Suprapubic skin (tissue), 4 donors: ENCODE measurements at regions not wholly inside any gene's neighbourhood (a gene's known extent, or its start where the extent isn't known, plus 50 kb on each side); places are given as distances from the start of the nearest gene placed in this dataset.

Experiments
- DNase-seq, 2 donors: peaks; one replicate each; pipeline ENCODE4 v3.0.0-alpha.2; 2019; ENCODE audit warnings: low spot score in 2 of 2
- H3K27ac ChIP-seq: fragments of 200-600 bp; sonication (generic); one replicate; pipeline ENCODE4 v1.5.1; 2019
- H3K27me3 ChIP-seq: fragments of 200-600 bp; sonication (generic); one replicate; pipeline ENCODE4 v1.5.1; 2019
- H3K36me3 ChIP-seq: fragments of 200-600 bp; sonication (generic); one replicate; pipeline ENCODE4 v1.5.1; 2019
- H3K4me1 ChIP-seq: fragments of 200-600 bp; sonication (generic); one replicate; pipeline ENCODE4 v1.5.1; 2019
- H3K4me3 ChIP-seq: fragments of 200-600 bp; sonication (generic); one replicate; pipeline ENCODE4 v1.5.1; 2019; ENCODE audit warnings: mild to moderate bottlenecking
- H3K9me3 ChIP-seq: fragments of 200-600 bp; sonication (generic); one replicate; pipeline ENCODE4 v1.5.1; 2019
- CTCF ChIP-seq, 2 donors: fragments of 200-600 bp in 1 of 2; fragments of 450-650 bp in 1 of 2; sonication (generic) in 1 of 2; IDR thresholded peaks; one replicate each; pipeline ENCODE4 v1.5.1; 2016 to 2019; ENCODE audit warnings: antibody characterized with exemption in 2 of 2, mild to moderate bottlenecking in 1 of 2, moderate library complexity in 1 of 2
- EP300 ChIP-seq: sonication (generic); formaldehyde crosslinking; IDR thresholded peaks from one replicate; pipeline ENCODE4 v1.6.1; 2017; ENCODE audit warnings: antibody characterized with exemption
- POLR2A ChIP-seq, 2 donors: fragments of 450-650 bp; IDR thresholded peaks; one replicate each; pipeline ENCODE4 v1.6.1; 2017; ENCODE audit warnings: antibody characterized with exemption in 2 of 2, mild to moderate bottlenecking in 2 of 2, moderate library complexity in 2 of 2
- POLR2AphosphoS5 ChIP-seq, 3 donors: sonication (generic); formaldehyde crosslinking; IDR thresholded peaks; one replicate each; pipeline ENCODE4 v1.6.1; 2017; ENCODE audit warnings: antibody characterized with exemption in 3 of 3
- WGBS: methylation state at CpG from one replicate; pipeline ENCODE4 v1.1.5; 2018; 5-methylcytosine and 5-hydroxymethylcytosine counted together

GRCh38 chr7:153504288-153505075, 547.7 kb upstream of the DPP6 start:
- Histone ChIP-seq H3K36me3 (no peaks in the 10 kb centered on the region), H3K4me3 (no peak overlapping the region), H3K27me3 (no peaks in the 10 kb centered on the region), H3K4me1 (no peaks in the 10 kb centered on the region), H3K9me3 (peaks cover 5% of the 10 kb centered on the region), H3K27ac (no peak overlapping the region)
- TF ChIP-seq POLR2A (IDR thresholded peaks at IDR 0.05) (no peak), EP300 (no peak), POLR2AphosphoS5 (IDR thresholded peaks at IDR 0.05) (no peak), CTCF (IDR thresholded peaks at IDR 0.05) (no peak)
- DNase-seq = no peak
- 83% methylated on average over 17 of the region's 17 CpGs for WGBS

GRCh38 chr7:153507885-153508284, 544.3 kb upstream of the DPP6 start:
- 53% methylated on average over 4 of the region's 4 CpGs for WGBS
- TF ChIP-seq POLR2AphosphoS5 (IDR thresholded peaks at IDR 0.05) (no peak), EP300 (no peak), CTCF (IDR thresholded peaks at IDR 0.05) (no peak), POLR2A (IDR thresholded peaks at IDR 0.05) (no peak)
- no peak for DNase-seq
- Histone ChIP-seq H3K27ac (no peak overlapping the region), H3K4me3 (no peak overlapping the region), H3K9me3 (peaks cover 5% of the 10 kb centered on the region), H3K36me3 (no peaks in the 10 kb centered on the region), H3K4me1 (no peaks in the 10 kb centered on the region), H3K27me3 (no peaks in the 10 kb centered on the region)

- Histone ChIP-seq H3K4me3 (no peak overlapping the region), H3K4me1 (no peaks in the 10 kb centered on the region), H3K36me3 (no peaks in the 10 kb centered on the region), H3K27me3 (no peaks in the 10 kb centered on the region), H3K27ac (no peak overlapping the region), H3K9me3 (peaks cover 5% of the 10 kb centered on the region)
- no peak for DNase-seq
- TF ChIP-seq POLR2AphosphoS5 (IDR thresholded peaks at IDR 0.05) (no peak), EP300 (no peak), CTCF (IDR thresholded peaks at IDR 0.05) (no peak), POLR2A (IDR thresholded peaks at IDR 0.05) (no peak)
- 34% methylated on average over 3 of the region's 3 CpGs for WGBS
Observed at GRCh38 chr7:153509768-153510167, 542.4 kb upstream of the DPP6 start.

GRCh38 chr7:153510674-153511073, 541.5 kb upstream of the DPP6 start:
- peaks cover 5% of the 10 kb centered on the region for H3K9me3 ChIP-seq
- H3K27ac ChIP-seq = no peak overlapping the region
- no peak for DNase-seq
- H3K27me3 ChIP-seq = no peaks in the 10 kb centered on the region
- H3K4me3 ChIP-seq = no peak overlapping the region
- no peak for TF ChIP-seq EP300
- no peak for TF ChIP-seq POLR2AphosphoS5 (IDR thresholded peaks at IDR 0.05)
- TF ChIP-seq POLR2A (IDR thresholded peaks at IDR 0.05) = no peak
- no peak for TF ChIP-seq CTCF (IDR thresholded peaks at IDR 0.05)
- H3K36me3 ChIP-seq = no peaks in the 10 kb centered on the region
- 84% methylated on average over 3 of the region's 3 CpGs for WGBS
- H3K4me1 ChIP-seq = no peaks in the 10 kb centered on the region

GRCh38 chr7:153514032-153514431, 538.2 kb upstream of the DPP6 start:
- WGBS = 77% methylated on average over 5 of the region's 5 CpGs

More at GRCh38 chr7:153514032-153514431, 538.2 kb upstream of the DPP6 start:
- no peak for DNase-seq
- no peak overlapping the region for H3K4me3 ChIP-seq
- peaks cover 4% of the 10 kb centered on the region for H3K4me1 ChIP-seq
- no peaks in the 10 kb centered on the region for H3K9me3 ChIP-seq
- no peaks in the 10 kb centered on the region for H3K36me3 ChIP-seq
- H3K27me3 ChIP-seq = no peaks in the 10 kb centered on the region
- H3K27ac ChIP-seq = no peak overlapping the region
- no peak for TF ChIP-seq CTCF (IDR thresholded peaks at IDR 0.05)
- no peak for TF ChIP-seq EP300
- no peak for TF ChIP-seq POLR2A (IDR thresholded peaks at IDR 0.05)
- no peak for TF ChIP-seq POLR2AphosphoS5 (IDR thresholded peaks at IDR 0.05)
